Kidney (tissue), 13 donors: ENCODE measurements at regions not wholly inside any gene's neighbourhood (a gene's known extent, or its start where the extent isn't known, plus 50 kb on each side); places are given as distances from the start of the nearest gene placed in this dataset.
A peak's percentile ranks its signal among the peaks of the same experiment; 100 is the strongest.

Experiments
- DNase-seq, 5 donors: peaks; one replicate each; pipeline ENCODE4 v3.0.0-alpha.2; 2013 to 2020
- FAIRE-seq: peaks from 2 replicates; lab custom pipeline; 2012; peaks lifted over from hg19 to GRCh38; lab: Jason Lieb, UNC
- H3K27ac ChIP-seq, 2 donors: one replicate each; pipeline ENCODE4 v1.7.0; 2013; ENCODE audit warnings: low read depth in 2 of 2, low read length in 2 of 2, inconsistent platforms in 1 of 2
- H3K27me3 ChIP-seq: one replicate; pipeline ENCODE4 v1.7.1; 2013; ENCODE audit warnings: low read length, inconsistent platforms; ENCODE audit not compliant: control insufficient read depth, insufficient read depth
- H3K36me3 ChIP-seq, 3 donors: one replicate each; pipeline versions ENCODE4 v1.7.0 to v1.7.1; 2013; ENCODE audit warnings: low read length in 3 of 3, control low read depth in 1 of 3, inconsistent platforms in 1 of 3; ENCODE audit not compliant: insufficient read depth in 3 of 3, control insufficient read depth in 2 of 3
- H3K4me1 ChIP-seq, 3 donors: one replicate each; pipeline versions ENCODE4 v1.7.0 to v1.7.1; 2013; ENCODE audit warnings: low read length in 3 of 3, inconsistent platforms in 1 of 3, low read depth in 1 of 3; ENCODE audit not compliant: control insufficient read depth in 2 of 3, insufficient read depth in 2 of 3
- H3K4me3 ChIP-seq, 3 donors: one replicate each; pipeline versions ENCODE4 v1.7.0 to v1.8.1; 2013; ENCODE audit warnings: low read length in 3 of 3, control low read depth in 1 of 3, inconsistent platforms in 1 of 3
- H3K9ac ChIP-seq, 3 donors: one replicate each; pipeline versions ENCODE4 v1.7.0 to v1.7.1; 2013; ENCODE audit warnings: low read length in 3 of 3, control low read depth in 1 of 3, inconsistent platforms in 1 of 3
- H3K9me3 ChIP-seq, 3 donors: one replicate each; pipeline versions ENCODE4 v1.7.0 to v1.7.1; 2013; ENCODE audit warnings: low read length in 3 of 3, control low read depth in 1 of 3, inconsistent platforms in 1 of 3; ENCODE audit not compliant: control insufficient read depth in 2 of 3, insufficient read depth in 1 of 3
- intact Hi-C: fragments of 100-400 bp; cut with DNase I; formaldehyde crosslinking; loops from one replicate; pipeline ENCODE4 v1.11.1; 2022
- TF ChIP-seq, protein P1 (sequence below): IDR thresholded peaks from 3 replicates; pipeline ENCODE4 v1.5.1; 2012; ENCODE audit warnings: mild to moderate bottlenecking, moderate library complexity, borderline replicate concordance; ENCODE audit not compliant: insufficient read depth; ENCODE audit errors: extremely low read depth
- donor health status: control.
- donor health status: control.
- donor health status: control.
- donor health status: control.
- donor health status: control.
- donor health status: DM: yes; HTN: yes; CAD: no.
- donor health status: Normal renal cell carcinoma (clear cell type).

DNA sequence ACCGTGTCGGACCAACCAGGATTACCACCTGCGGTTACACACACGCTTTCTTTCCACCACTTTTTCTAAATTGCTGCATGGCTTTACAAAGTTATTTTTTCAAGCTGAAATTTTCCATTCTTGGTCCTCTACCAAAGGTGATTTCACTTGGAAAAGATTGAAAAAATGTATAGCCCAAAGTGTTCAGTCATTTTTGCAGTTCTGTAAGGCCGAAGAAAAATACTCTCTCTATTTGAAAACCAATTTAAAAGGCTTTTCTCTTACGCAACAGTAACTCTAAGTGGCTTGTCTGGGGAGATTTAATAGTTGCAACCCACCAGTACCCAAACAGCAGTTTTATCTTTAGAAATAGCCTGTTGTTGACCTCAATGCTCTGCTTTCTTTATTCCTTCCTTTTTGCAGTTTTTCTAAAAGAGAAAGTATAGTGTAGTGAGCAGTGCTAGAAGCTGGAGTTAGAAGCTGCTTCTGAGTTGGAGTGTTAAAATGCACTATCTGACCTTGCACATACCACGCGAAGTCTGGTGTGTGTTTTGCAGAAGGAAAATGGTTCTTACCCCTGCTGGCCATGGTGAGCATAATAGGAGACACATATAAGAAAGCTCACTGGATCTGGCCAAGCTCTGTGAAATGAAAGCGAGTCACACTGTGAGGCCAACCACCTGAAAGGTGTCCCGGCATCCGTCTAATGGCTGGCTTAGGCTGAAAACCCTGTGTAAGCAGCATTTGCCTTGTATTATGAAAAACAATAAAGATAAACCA is 201.0 kb upstream of the ADRA1D start:
- no peak for FAIRE-seq
- no peak overlapping the region for H3K27ac ChIP-seq
- DNase-seq, result peak in 1 of 5 donors; percentile 50

GRCh38 chr20:4445784-4446183 is 196.7 kb upstream of the ADRA1D start:
- no peak overlapping the region for H3K27ac ChIP-seq
- no peak overlapping the region for H3K4me3 ChIP-seq
- no peak overlapping the region for H3K9ac ChIP-seq
- DNase-seq (no peak), FAIRE-seq (no peak)
- no peaks in the 10 kb centered on the region for H3K9me3 ChIP-seq
- intact Hi-C loops, result no loop called here
- no peaks in the 10 kb centered on the region for H3K4me1 ChIP-seq
- H3K36me3 ChIP-seq, result no peaks in the 10 kb centered on the region
- no peaks in the 10 kb centered on the region for H3K27me3 ChIP-seq
- TF ChIP-seq, protein P1, sequence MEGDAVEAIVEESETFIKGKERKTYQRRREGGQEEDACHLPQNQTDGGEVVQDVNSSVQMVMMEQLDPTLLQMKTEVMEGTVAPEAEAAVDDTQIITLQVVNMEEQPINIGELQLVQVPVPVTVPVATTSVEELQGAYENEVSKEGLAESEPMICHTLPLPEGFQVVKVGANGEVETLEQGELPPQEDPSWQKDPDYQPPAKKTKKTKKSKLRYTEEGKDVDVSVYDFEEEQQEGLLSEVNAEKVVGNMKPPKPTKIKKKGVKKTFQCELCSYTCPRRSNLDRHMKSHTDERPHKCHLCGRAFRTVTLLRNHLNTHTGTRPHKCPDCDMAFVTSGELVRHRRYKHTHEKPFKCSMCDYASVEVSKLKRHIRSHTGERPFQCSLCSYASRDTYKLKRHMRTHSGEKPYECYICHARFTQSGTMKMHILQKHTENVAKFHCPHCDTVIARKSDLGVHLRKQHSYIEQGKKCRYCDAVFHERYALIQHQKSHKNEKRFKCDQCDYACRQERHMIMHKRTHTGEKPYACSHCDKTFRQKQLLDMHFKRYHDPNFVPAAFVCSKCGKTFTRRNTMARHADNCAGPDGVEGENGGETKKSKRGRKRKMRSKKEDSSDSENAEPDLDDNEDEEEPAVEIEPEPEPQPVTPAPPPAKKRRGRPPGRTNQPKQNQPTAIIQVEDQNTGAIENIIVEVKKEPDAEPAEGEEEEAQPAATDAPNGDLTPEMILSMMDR, result no peak

More for the DNA sequence above, 201.0 kb upstream of the ADRA1D start:
- Histone ChIP-seq H3K9me3 (no peaks in the 10 kb centered on the region), H3K4me3 (no peak overlapping the region), H3K27me3 (no peaks in the 10 kb centered on the region), H3K36me3 (no peaks in the 10 kb centered on the region), H3K9ac (no peak overlapping the region), H3K4me1 (no peaks in the 10 kb centered on the region)
- intact Hi-C loops, result no loop called here
- TF ChIP-seq, protein P1, result no peak

DNA sequence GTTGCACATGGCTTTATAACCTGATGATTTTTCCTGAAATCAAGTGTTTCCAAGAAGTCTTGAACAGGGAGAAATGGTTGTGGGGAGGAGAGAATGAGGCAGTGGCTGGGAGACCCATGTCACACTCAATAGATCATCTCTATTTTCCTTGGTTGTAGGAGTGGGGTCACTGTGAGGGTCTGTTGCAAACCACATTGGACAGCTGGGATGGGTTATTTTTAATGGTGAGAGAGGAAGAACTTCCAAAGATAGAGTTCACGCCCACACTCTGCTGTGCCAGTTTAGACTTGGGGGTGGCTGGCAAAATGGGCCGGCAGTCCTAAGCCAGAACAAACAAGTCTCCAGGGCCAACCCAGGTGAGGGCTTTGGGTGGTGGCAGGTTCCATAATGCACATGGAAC is 196.2 kb upstream of the ADRA1D start:
- H3K9ac ChIP-seq, result no peak overlapping the region
- TF ChIP-seq, protein P1, result no peak

More for the DNA sequence above, 196.2 kb upstream of the ADRA1D start:
- H3K27ac ChIP-seq, result no peak overlapping the region
- intact Hi-C loops, result no loop called here
- no peaks in the 10 kb centered on the region for H3K4me1 ChIP-seq
- no peak for DNase-seq
- H3K27me3 ChIP-seq, result no peaks in the 10 kb centered on the region
- H3K9me3 ChIP-seq, result no peaks in the 10 kb centered on the region
- no peak for FAIRE-seq
- no peak overlapping the region for H3K4me3 ChIP-seq
- no peaks in the 10 kb centered on the region for H3K36me3 ChIP-seq
